ENCODE measurements at regions not wholly inside any gene's neighbourhood (a gene's known extent, or its start where the extent isn't known, plus 50 kb on each side); places are given as distances from the start of the nearest gene placed in this dataset.

DNA sequence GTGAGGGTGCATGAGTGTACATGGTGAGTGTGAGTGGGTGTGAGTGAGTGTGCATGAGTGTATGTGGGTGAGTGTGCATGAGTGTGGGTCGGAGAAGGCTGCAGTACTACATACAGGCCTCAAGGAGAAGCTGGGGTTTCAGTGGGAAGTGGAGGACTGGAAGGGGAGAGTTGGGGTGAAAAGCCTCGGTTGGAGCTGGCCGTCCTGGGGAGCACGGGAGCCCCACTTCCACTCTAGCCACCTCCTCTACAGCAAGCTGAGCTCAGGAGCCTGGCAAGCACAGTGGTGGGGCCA lies 68.7 kb upstream of the HPCAL1 start:
- TF ChIP-seq, protein P1, sequence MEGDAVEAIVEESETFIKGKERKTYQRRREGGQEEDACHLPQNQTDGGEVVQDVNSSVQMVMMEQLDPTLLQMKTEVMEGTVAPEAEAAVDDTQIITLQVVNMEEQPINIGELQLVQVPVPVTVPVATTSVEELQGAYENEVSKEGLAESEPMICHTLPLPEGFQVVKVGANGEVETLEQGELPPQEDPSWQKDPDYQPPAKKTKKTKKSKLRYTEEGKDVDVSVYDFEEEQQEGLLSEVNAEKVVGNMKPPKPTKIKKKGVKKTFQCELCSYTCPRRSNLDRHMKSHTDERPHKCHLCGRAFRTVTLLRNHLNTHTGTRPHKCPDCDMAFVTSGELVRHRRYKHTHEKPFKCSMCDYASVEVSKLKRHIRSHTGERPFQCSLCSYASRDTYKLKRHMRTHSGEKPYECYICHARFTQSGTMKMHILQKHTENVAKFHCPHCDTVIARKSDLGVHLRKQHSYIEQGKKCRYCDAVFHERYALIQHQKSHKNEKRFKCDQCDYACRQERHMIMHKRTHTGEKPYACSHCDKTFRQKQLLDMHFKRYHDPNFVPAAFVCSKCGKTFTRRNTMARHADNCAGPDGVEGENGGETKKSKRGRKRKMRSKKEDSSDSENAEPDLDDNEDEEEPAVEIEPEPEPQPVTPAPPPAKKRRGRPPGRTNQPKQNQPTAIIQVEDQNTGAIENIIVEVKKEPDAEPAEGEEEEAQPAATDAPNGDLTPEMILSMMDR (conservative IDR thresholded peaks at IDR 0.05 in 1 of 2, IDR thresholded peaks at IDR 0.05 in 1 of 2; ENCODE audit: low read depth in 1 of 2, low read length in 2 of 2): peak in 1 of 2 donors; percentile 4
- no peak for TF ChIP-seq EZH2 (IDR thresholded peaks at IDR 0.05; ENCODE audit: low read length, missing control alignments)
